ENCODE measurements at regions not wholly inside any gene's neighbourhood (a gene's known extent, or its start where the extent isn't known, plus 50 kb on each side); places are given as distances from the start of the nearest gene placed in this dataset.

GRCh38 chr7:22664988-22665798 lies 61.8 kb upstream of the IL6 start (continued):
- TF ChIP-seq PRDM15 (CRISPR knock-in tag; IDR thresholded peaks at IDR 0.05) (no peak), ZNF532 (CRISPR knock-in tag; IDR thresholded peaks at IDR 0.05; ENCODE audit: borderline replicate concordance) (no peak), JAZF1 (CRISPR knock-in tag; IDR thresholded peaks at IDR 0.05) (no peak), TEAD1 (CRISPR knock-in tag; IDR thresholded peaks at IDR 0.05) (no peak), ZSCAN18 (CRISPR knock-in tag; IDR thresholded peaks at IDR 0.05) (no peak), ZNF317 (CRISPR knock-in tag; IDR thresholded peaks at IDR 0.05; ENCODE audit: borderline replicate concordance, low read depth) (no peak), ATF3 (CRISPR knock-in tag; conservative IDR thresholded peaks at IDR 0.05) (no peak)

- ATAC-seq (no peak), DNase-seq (ENCODE audit: low spot score) (no peak)
- no peak overlapping the region for H3K4me3 Mint-ChIP-seq
- peaks cover 46% of the 10 kb centered on the region for H3K4me1 Mint-ChIP-seq
- no peak overlapping the region for H3K27ac Mint-ChIP-seq
- no peaks in the 10 kb centered on the region for H3K36me3 Mint-ChIP-seq
- H3K27me3 Mint-ChIP-seq (ENCODE audit: low read depth), result no peaks in the 10 kb centered on the region; the same call in 1 of the 2 replicates
- H3K9me3 Mint-ChIP-seq, result no peaks in the 10 kb centered on the region
- ChIA-PET POLR2A (no interaction called here), CTCF (interaction anchor here (0.6 kb wide), 2 partner anchors 63 to 551 kb away, joined by 3 to 4 read pairs; partner anchors contain the start of gene IL6)
- TF ChIP-seq NFE2L1 (CRISPR knock-in tag; IDR thresholded peaks at IDR 0.05) (no peak), ZNF423 (CRISPR knock-in tag; IDR thresholded peaks at IDR 0.05) (no peak), ZBTB43 (CRISPR knock-in tag; IDR thresholded peaks at IDR 0.05) (no peak), AR (CRISPR knock-in tag; IDR thresholded peaks at IDR 0.05) (no peak), ZNF232 (CRISPR knock-in tag; IDR thresholded peaks at IDR 0.05) (no peak), ZSCAN18 (CRISPR knock-in tag; IDR thresholded peaks at IDR 0.05) (no peak), ZNF219 (CRISPR knock-in tag; IDR thresholded peaks at IDR 0.05; ENCODE audit: borderline replicate concordance) (no peak), PRDM15 (CRISPR knock-in tag; IDR thresholded peaks at IDR 0.05) (no peak)
Measured at GRCh38 chr7:22663721-22664120, 63.3 kb upstream of the IL6 start.

All from WTC11 (cell line).